GM18858 (cell line): ENCODE measurements at regions not wholly inside any gene's neighbourhood (a gene's known extent, or its start where the extent isn't known, plus 50 kb on each side); places are given as distances from the start of the nearest gene placed in this dataset.
"Not testable (repeated sequence)": the region's sequence is repeated elsewhere in the genome, so short reads cannot be mapped to it uniquely, and the experiment has no call there.

Experiments used
- ATAC-seq: cut with Tn5 transposase; IDR thresholded peaks from one replicate; pipeline ENCODE4 v1.9.1; 2021; ENCODE audit not compliant: unreplicated experiment

GRCh38 chr10:44118500-44118899 is 266.4 kb downstream of the CXCL12 start:
- ATAC-seq = no peak

DNA sequence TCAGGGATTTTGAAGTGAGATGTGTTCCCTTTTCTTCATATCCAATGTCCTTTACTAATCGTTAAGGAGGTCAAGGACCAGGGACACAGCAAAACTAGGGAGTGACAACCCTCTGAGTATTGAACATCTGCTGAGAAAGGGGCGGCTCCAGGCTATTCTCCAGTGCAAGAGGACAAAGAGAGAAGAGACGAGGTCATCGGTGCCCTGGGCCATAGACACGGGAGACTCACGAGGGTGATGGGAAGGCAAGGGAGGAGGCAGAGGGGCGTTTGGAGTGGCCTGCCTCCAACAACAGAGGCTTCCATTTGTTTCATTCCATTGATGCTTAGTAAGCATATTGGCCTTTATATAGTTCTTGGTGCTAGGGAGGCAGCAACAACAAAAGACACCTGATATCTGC is 268.4 kb downstream of the CXCL12 start:
- ATAC-seq = no peak

- no peak for ATAC-seq
Measured at GRCh38 chr10:44115516-44115915, 269.4 kb downstream of the CXCL12 start.

DNA sequence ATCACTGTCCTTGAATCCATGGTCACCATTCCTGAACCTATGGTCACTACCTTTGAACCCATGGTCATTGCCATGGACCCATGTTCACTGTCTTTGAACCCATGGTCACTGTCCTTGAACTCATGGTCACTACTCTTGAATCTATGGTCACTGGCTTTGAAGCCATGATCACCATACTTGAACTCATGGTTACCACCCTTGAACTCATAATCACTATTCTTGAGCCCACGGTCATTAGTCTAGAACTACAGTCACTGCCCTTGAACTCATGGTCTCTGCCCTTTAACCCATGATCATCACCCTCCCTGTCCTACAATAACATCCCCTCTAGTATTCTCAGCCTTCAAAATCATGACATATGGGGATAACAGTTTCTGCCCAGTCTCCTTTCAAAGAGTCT is 270.5 kb downstream of the CXCL12 start:
- ATAC-seq = no peak

GRCh38 chr10:44112280-44112679 is 272.6 kb downstream of the CXCL12 start:
- ATAC-seq = not testable (repeated sequence)

GRCh38 chr10:44105696-44106095 is 279.2 kb downstream of the CXCL12 start:
- ATAC-seq = no peak

DNA sequence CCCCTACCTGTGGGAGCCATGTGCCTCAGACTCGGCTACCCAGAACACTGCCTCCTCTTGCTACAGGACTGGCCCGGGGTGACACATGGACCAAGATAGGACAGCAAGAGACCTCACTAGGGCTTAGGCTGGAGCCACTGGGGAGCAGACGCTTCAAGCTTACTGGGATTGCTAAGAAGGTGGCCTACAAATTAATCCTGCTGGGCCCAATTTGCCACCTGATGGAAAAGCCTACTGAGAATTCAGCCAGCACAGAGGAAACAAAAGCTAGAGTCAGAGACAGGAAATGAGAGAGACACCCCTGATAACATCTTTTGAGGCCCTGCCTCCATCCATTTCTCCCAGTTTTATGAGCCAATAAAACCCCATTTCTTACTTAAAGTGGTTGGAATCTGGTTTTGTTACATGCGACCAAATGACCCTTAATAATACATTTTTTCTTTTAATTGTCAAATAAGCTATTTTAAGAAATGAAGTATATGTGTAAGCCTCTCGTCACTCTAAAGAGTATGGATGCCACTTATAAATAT is 282.1 kb downstream of the CXCL12 start:
- ATAC-seq = no peak

GRCh38 chr10:44101082-44101481 is 283.8 kb downstream of the CXCL12 start:
- no peak for ATAC-seq

- ATAC-seq = no peak
Measured at GRCh38 chr10:44099511-44099910, 285.4 kb downstream of the CXCL12 start.

DNA sequence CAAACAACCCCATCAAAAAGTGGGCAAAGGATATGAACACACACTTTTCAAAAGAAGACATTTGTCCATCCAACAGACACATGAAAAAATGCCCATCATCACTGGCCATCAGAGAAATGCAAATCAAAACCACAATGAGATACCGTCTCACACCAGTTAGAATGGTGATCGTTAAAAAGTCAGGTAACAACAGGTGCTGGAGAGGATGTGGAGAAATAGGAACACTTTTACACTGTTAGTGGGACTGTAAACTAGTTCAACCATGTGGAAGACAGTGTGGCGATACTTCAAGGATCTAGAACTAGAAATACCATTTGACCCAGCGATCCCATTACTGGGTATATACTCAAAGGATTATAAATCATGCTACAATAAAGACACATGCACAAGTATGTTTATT is 288.7 kb downstream of the CXCL12 start:
- not testable (repeated sequence) for ATAC-seq

DNA sequence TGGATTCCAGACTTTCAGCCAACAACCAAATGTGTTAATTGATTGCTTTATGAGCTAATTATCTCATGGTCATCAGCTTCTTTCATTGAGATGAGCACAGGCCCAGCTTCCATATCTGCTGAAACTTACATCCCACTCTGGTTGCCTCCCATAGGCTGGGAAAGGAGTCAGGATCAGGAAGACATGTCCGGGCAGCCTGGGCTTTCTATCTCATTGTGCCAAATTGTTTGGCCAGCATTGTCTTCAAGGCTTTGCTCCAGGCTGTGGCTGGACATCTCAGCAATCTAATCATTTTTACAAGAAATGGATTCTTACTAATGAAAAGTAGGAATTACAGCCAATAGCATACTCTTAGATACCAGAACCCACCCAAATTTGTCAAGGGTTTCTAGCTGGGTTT is 295.2 kb downstream of the CXCL12 start:
- no peak for ATAC-seq

GRCh38 chr10:44087403-44087802 is 297.5 kb downstream of the CXCL12 start:
- no peak for ATAC-seq

GRCh38 chr10:44083719-44084400 is 301.0 kb downstream of the CXCL12 start:
- ATAC-seq = no peak

- ATAC-seq = no peak
Measured at GRCh38 chr10:44071479-44071878, 313.4 kb downstream of the CXCL12 start.

- ATAC-seq = no peak
Measured at GRCh38 chr10:44070282-44070681, 314.6 kb downstream of the CXCL12 start.

GRCh38 chr10:44069573-44069972 is 315.3 kb downstream of the CXCL12 start:
- ATAC-seq = no peak

DNA sequence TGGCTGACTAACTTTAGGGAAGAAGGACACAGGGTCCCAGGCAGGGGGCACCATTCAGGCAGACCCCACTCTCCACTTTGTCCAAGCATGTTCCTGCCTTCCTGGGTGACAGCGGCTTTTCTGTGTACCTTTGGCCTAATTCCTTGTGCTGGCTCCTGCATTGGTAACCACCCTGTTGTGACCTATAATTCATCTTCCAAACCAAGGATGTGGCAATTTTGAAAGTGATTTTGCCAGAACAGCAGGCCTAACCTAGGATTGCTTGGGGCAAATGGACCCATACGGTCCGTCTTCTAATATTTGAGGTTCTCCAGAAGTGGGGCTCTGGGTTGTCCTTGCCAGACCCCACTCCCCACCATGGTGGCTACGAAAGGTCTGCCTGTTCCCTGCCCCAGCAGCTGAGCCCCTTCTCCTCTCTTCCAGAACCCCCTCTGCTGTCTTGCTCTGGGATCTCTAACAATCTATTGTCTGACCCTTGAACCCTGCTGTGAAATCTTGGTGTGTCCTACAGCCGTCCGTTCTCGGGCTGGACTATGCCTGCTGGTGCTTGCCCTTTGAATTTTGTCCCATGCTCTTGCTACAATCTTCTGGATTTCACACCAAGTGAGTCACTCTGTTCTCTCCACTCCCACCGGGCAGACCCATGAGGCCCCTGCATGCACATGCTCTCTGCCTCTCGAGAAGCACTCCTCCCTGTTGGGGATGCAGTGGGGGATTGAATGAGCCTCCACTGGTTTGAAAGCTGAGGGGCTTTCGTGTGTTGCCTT is 316.0 kb downstream of the CXCL12 start:
- no peak for ATAC-seq

- ATAC-seq = no peak
Measured at GRCh38 chr10:44067432-44067831, 317.5 kb downstream of the CXCL12 start.

DNA sequence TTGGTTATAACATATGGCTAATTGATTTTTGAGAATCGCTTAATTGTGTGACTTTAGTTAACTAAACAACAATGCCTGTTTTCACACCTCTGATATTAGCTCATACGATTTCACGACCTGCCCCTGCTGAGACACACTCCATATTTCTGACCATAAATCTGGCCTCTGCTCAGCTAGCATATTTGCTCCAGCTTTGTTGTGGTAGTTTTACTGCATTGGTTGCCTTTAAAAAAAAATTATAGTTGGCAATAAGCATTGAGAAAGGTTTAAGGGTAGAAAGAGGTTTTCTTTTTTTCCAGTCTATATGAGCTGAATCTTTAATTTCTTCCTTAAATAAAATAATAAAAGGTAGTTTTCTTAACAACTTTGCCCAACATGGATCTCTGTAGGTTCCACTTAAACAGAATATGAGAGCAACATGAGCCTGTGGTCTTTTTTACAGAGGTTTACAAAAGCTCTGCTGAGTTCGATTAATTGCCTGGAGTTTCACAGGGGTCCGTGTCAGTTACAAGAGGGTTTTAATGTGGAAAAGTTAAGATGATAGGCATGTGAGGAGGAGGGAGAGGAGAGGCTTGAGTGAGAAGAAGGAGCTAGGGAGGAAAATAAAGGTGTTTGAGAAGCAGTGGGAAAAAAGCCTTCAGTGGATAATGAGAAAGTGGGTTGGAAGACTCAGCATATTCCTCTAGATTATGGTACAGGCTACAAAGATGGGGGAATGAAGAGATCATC is 318.2 kb downstream of the CXCL12 start:
- no peak for ATAC-seq

GRCh38 chr10:44065788-44066526 is 318.9 kb downstream of the CXCL12 start:
- no peak for ATAC-seq
